Breast epithelium (tissue), 4 donors: ENCODE measurements at regions not wholly inside any gene's neighbourhood (a gene's known extent, or its start where the extent isn't known, plus 50 kb on each side); places are given as distances from the start of the nearest gene placed in this dataset.

Experiments
- DNase-seq, 2 donors: peaks; one replicate each; pipeline ENCODE4 v3.0.0-alpha.2; 2019; ENCODE audit warnings: low spot score in 2 of 2
- H3K27ac ChIP-seq, 2 donors: fragments of 200-600 bp; sonication (generic) in 1 of 2; one replicate each; pipeline ENCODE4 v1.5.1; 2016 to 2019; ENCODE audit warnings: mild to moderate bottlenecking in 1 of 2
- H3K27me3 ChIP-seq, 2 donors: fragments of 200-600 bp; sonication (generic) in 1 of 2; one replicate each; pipeline versions ENCODE4 v1.5.1 to v1.6.0; 2017 to 2019; ENCODE audit warnings: control low read depth in 1 of 2, mild to moderate bottlenecking in 1 of 2
- H3K36me3 ChIP-seq: fragments of 200-600 bp; one replicate; pipeline ENCODE4 v1.5.1; 2019
- H3K4me1 ChIP-seq, 2 donors: fragments of 200-600 bp; sonication (generic); one replicate each; pipeline ENCODE4 v1.5.1; 2016 to 2019; ENCODE audit warnings: control low read depth in 1 of 2
- H3K4me3 ChIP-seq, 3 donors: fragments of 200-600 bp; sonication (generic); 1 replicate in 2 of 3; 2 replicates in 1 of 3; pipeline ENCODE4 v1.5.1; 2016 to 2019; ENCODE audit warnings: mild to moderate bottlenecking in 3 of 3, moderate library complexity in 2 of 3
- H3K9me3 ChIP-seq, 2 donors: fragments of 200-600 bp; sonication (generic) in 1 of 2; one replicate each; pipeline ENCODE4 v1.5.1; 2016 to 2019; ENCODE audit warnings: control low read depth in 1 of 2
- CTCF ChIP-seq, 3 donors: fragments of 450-650 bp; IDR thresholded peaks; one replicate each; pipeline ENCODE4 v1.5.1; 2016 to 2017; ENCODE audit warnings: antibody characterized with exemption in 3 of 3, mild to moderate bottlenecking in 3 of 3, moderate library complexity in 3 of 3
- POLR2A ChIP-seq: fragments of 450-650 bp; IDR thresholded peaks from one replicate; pipeline ENCODE4 v1.6.1; 2016; ENCODE audit warnings: antibody characterized with exemption, mild to moderate bottlenecking, moderate library complexity
- POLR2AphosphoS5 ChIP-seq, 3 donors: sonication (generic); formaldehyde crosslinking; IDR thresholded peaks; one replicate each; pipeline ENCODE4 v1.6.1; 2017; ENCODE audit warnings: antibody characterized with exemption in 3 of 3
- intact Hi-C: fragments of 100-400 bp; cut with DNase I; formaldehyde crosslinking; loops from one replicate; pipeline ENCODE4 v1.15.1; 2023; ENCODE audit warnings: low total_unique reads

DNA sequence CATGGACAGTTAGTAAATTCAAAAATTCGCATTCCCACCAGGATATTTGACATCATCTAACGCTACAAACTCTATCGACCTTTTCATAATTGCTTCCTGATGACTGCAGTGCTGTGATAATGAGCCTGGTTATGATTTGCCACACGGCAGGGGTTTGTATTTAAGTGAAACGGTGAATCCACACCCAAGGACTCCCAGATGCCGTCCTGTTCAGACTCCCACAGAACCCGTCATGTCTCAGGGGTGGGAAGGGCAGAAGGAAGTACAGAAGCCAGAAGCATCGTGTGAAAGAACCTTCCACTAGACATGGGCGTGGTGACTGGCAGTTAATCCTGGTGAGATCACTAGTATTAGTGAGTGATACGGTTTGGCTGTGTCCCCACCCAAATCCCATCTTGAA is 91.2 kb upstream of the TMEM18 start:
- no peaks in the 10 kb centered on the region for H3K36me3 ChIP-seq
- intact Hi-C loops, result no loop called here
- no peak overlapping the region for H3K27ac ChIP-seq
- H3K27me3 ChIP-seq, result no peaks in the 10 kb centered on the region
- no peak for DNase-seq
- no peak for TF ChIP-seq CTCF (IDR thresholded peaks at IDR 0.05)
- no peak for TF ChIP-seq POLR2AphosphoS5 (IDR thresholded peaks at IDR 0.05)
- no peak for TF ChIP-seq POLR2A
- H3K4me3 ChIP-seq, result no peak overlapping the region
- no peaks in the 10 kb centered on the region for H3K9me3 ChIP-seq
- H3K4me1 ChIP-seq, result no peaks in the 10 kb centered on the region

DNA sequence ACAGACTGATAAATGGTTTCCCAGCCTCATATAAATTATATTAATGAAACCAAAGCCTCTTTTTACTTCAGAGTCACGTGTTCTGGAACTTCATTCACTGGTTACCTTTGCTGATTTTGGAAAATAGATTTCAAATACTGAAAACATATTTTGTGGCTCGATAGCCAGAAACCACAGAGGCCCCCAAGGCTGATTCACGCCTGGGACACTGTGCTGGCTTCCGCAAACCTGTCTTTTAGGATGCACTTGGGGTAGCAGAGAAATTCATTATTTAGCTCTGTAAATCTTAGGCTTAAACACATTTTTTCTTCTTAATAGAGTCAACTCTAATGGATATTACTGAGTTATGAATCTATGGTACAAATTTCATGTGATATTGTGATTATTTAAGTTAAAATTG is 90.7 kb upstream of the TMEM18 start:
- H3K4me1 ChIP-seq, result no peaks in the 10 kb centered on the region
- H3K27ac ChIP-seq, result no peak overlapping the region
- DNase-seq, result no peak
- intact Hi-C loops, result no loop called here
- H3K36me3 ChIP-seq, result no peaks in the 10 kb centered on the region
- no peak for TF ChIP-seq POLR2A
- TF ChIP-seq CTCF (IDR thresholded peaks at IDR 0.05), result no peak
- TF ChIP-seq POLR2AphosphoS5 (IDR thresholded peaks at IDR 0.05), result no peak
- H3K27me3 ChIP-seq, result no peaks in the 10 kb centered on the region
- H3K4me3 ChIP-seq, result no peak overlapping the region
- H3K9me3 ChIP-seq, result no peaks in the 10 kb centered on the region

DNA sequence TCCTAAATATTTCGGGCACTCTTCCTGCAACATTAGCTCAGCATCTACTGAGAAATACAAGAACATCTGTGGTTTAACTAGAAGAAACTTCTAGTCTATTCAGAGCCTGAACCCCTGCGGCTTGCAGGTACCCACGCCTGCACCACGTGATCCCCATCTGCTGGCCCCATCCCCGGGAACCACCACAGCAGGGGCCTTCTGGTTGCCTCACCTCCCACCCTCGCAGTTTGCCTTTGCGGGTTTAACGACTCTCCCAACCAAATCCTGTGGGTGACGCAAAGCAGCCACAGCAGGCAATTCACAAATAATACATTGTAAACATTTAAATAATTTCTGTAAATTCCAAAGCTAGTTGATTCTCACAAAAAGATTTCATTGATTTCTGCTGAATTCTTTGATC is 90.2 kb upstream of the TMEM18 start:
- no peaks in the 10 kb centered on the region for H3K9me3 ChIP-seq
- H3K4me3 ChIP-seq, result no peak overlapping the region
- intact Hi-C loops, result no loop called here
- H3K27me3 ChIP-seq, result no peaks in the 10 kb centered on the region
- DNase-seq, result no peak
- TF ChIP-seq POLR2AphosphoS5 (IDR thresholded peaks at IDR 0.05) (no peak), CTCF (IDR thresholded peaks at IDR 0.05) (no peak), POLR2A (no peak)
- no peak overlapping the region for H3K27ac ChIP-seq
- H3K36me3 ChIP-seq, result no peaks in the 10 kb centered on the region
- H3K4me1 ChIP-seq, result no peaks in the 10 kb centered on the region

DNA sequence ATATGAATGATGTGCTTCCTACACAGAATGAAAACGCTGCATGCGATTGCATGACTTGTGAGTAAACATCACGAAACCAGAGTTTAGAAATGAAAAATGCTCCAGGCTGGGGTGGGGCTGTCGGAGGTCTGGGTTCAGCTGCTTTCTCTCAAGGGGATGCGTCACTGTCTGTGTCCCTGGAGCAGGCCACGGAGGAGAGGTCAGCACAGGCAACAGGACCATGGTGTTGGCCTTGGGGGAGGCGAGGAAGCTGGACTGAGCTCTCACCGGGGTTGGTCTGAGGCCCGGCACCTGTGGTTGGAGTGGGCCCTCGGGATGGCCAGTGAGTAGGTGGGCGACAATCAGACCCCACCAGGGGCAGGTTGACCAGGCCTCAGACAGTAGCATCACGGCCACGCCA is 89.0 kb upstream of the TMEM18 start:
- H3K4me1 ChIP-seq, result no peaks in the 10 kb centered on the region
- no peak overlapping the region for H3K27ac ChIP-seq
- no peak for DNase-seq
- TF ChIP-seq POLR2A, result no peak
- no peak for TF ChIP-seq POLR2AphosphoS5 (IDR thresholded peaks at IDR 0.05)
- TF ChIP-seq CTCF (IDR thresholded peaks at IDR 0.05), result no peak
- H3K9me3 ChIP-seq, result no peaks in the 10 kb centered on the region
- H3K4me3 ChIP-seq, result no peak overlapping the region
- intact Hi-C loops, result no loop called here
- H3K36me3 ChIP-seq, result no peaks in the 10 kb centered on the region
- no peaks in the 10 kb centered on the region for H3K27me3 ChIP-seq

DNA sequence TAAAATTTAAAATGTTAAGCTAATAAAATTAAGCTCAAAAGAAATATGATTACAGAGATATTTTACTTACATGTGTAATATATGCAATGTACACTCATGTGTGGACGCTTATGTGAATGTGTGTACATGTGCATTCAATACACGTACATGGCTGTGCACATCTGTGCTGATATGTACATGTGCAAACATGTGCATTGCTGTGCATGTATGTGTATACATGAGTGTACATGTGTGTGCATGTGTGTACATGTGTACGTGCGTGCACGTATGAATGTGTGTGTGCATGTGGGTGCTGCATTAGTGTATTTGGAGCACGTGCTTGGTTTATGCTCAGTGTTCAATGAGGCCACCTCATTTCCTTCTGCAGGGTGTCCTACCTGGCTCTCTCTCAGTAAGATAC is 88.2 kb upstream of the TMEM18 start:
- intact Hi-C loops, result no loop called here
- Histone ChIP-seq H3K4me1 (no peaks in the 10 kb centered on the region), H3K27ac (no peak overlapping the region), H3K9me3 (no peaks in the 10 kb centered on the region), H3K36me3 (no peaks in the 10 kb centered on the region), H3K4me3 (no peak overlapping the region), H3K27me3 (no peaks in the 10 kb centered on the region)
- TF ChIP-seq CTCF (IDR thresholded peaks at IDR 0.05) (no peak), POLR2A (no peak), POLR2AphosphoS5 (IDR thresholded peaks at IDR 0.05) (no peak)
- DNase-seq, result no peak
